ACC112 (cell line): ENCODE measurements at regions not wholly inside any gene's neighbourhood (a gene's known extent, or its start where the extent isn't known, plus 50 kb on each side); places are given as distances from the start of the nearest gene placed in this dataset.
"Not testable (repeated sequence)": the region's sequence is repeated elsewhere in the genome, so short reads cannot be mapped to it uniquely, and the experiment has no call there.

Source experiments
- H2AFZ ChIP-seq: fragments of 200-600 bp; sonication (generic); one replicate; pipeline ENCODE4 v1.6.0; 2017; ENCODE audit warnings: antibody characterized with exemption, low read length; ENCODE audit not compliant: unreplicated experiment
- H3K27ac ChIP-seq: fragments of 200-600 bp; sonication (generic); 2 replicates; pipeline ENCODE4 v1.5.1; 2014; ENCODE audit warnings: low read depth, mild to moderate bottlenecking, antibody characterized with exemption, low read length, moderate library complexity
- H3K27me3 ChIP-seq: fragments of 200-600 bp; sonication (generic); 2 replicates; pipeline ENCODE4 v1.6.1; 2014; ENCODE audit warnings: mild to moderate bottlenecking, antibody characterized with exemption, low read length, moderate library complexity, mixed read lengths; ENCODE audit not compliant: insufficient read depth
- H3K36me3 ChIP-seq: fragments of 200-600 bp; sonication (generic); 2 replicates; pipeline ENCODE4 v1.6.1; 2016; ENCODE audit warnings: mild to moderate bottlenecking, antibody characterized with exemption, low read length, moderate library complexity, mixed read lengths; ENCODE audit not compliant: insufficient read depth
- H3K4me1 ChIP-seq: fragments of 200-600 bp; sonication (generic); one replicate; pipeline ENCODE4 v1.6.1; 2016; ENCODE audit warnings: low read length, mixed read lengths; ENCODE audit not compliant: insufficient read depth, unreplicated experiment, control insufficient read depth
- H3K4me3 ChIP-seq: fragments of 200-600 bp; sonication (generic); 2 replicates; pipeline ENCODE4 v1.5.1; 2014; ENCODE audit warnings: mild to moderate bottlenecking, low read depth, low read length
- H3K79me2 ChIP-seq: fragments of 200-600 bp; sonication (generic); one replicate; pipeline ENCODE4 v1.6.0; 2016; ENCODE audit warnings: low read length; ENCODE audit not compliant: control insufficient read depth, unreplicated experiment, insufficient read depth

- not testable (repeated sequence) for H2AFZ ChIP-seq, H3K79me2 ChIP-seq, H3K27ac ChIP-seq, H3K4me3 ChIP-seq, H3K27me3 ChIP-seq, H3K36me3 ChIP-seq, H3K4me1 ChIP-seq
These were observed 156.3 kb downstream of the LAT start for GRCh38 chr16:29141121-29141520.

GRCh38 chr16:29139901-29140855 lies 155.3 kb downstream of the LAT start:
- not testable (repeated sequence) for H2AFZ ChIP-seq, H3K27ac ChIP-seq, H3K36me3 ChIP-seq, H3K79me2 ChIP-seq, H3K4me3 ChIP-seq, H3K27me3 ChIP-seq, H3K4me1 ChIP-seq

- H3K27me3 ChIP-seq: no peaks in the 10 kb centered on the region
- H2AFZ ChIP-seq: no peak overlapping the region
- no peaks in the 10 kb centered on the region for H3K36me3 ChIP-seq
- no peaks in the 10 kb centered on the region for H3K79me2 ChIP-seq
- H3K4me1 ChIP-seq: no peaks in the 10 kb centered on the region
- no peak overlapping the region for H3K4me3 ChIP-seq
- no peak overlapping the region for H3K27ac ChIP-seq
These were observed 154.5 kb downstream of the LAT start for GRCh38 chr16:29139261-29139802.

- H3K79me2 ChIP-seq, H3K27ac ChIP-seq, H3K4me1 ChIP-seq, H3K27me3 ChIP-seq, H2AFZ ChIP-seq, H3K4me3 ChIP-seq, H3K36me3 ChIP-seq: not testable (repeated sequence)
These were observed 153.8 kb downstream of the LAT start for GRCh38 chr16:29138698-29139097.

- not testable (repeated sequence) for H3K4me1 ChIP-seq, H3K36me3 ChIP-seq, H3K27ac ChIP-seq, H3K4me3 ChIP-seq, H3K79me2 ChIP-seq, H2AFZ ChIP-seq, H3K27me3 ChIP-seq
These were observed 153.2 kb downstream of the LAT start for GRCh38 chr16:29137894-29138662.

GRCh38 chr16:29137461-29137860 lies 152.6 kb downstream of the LAT start:
- not testable (repeated sequence) for H3K27me3 ChIP-seq, H3K36me3 ChIP-seq, H3K27ac ChIP-seq, H3K4me1 ChIP-seq, H3K4me3 ChIP-seq, H2AFZ ChIP-seq, H3K79me2 ChIP-seq

- H3K4me1 ChIP-seq, H3K27me3 ChIP-seq, H2AFZ ChIP-seq, H3K27ac ChIP-seq, H3K79me2 ChIP-seq, H3K36me3 ChIP-seq, H3K4me3 ChIP-seq: not testable (repeated sequence)
These were observed 152.1 kb downstream of the LAT start for GRCh38 chr16:29136916-29137315.

- not testable (repeated sequence) for H3K79me2 ChIP-seq, H3K27me3 ChIP-seq, H3K4me3 ChIP-seq, H3K27ac ChIP-seq, H3K36me3 ChIP-seq, H2AFZ ChIP-seq, H3K4me1 ChIP-seq
These were observed 151.3 kb downstream of the LAT start for GRCh38 chr16:29136046-29136696.

GRCh38 chr16:29135098-29135497 lies 150.2 kb downstream of the LAT start:
- not testable (repeated sequence) for H3K79me2 ChIP-seq, H3K4me3 ChIP-seq, H3K27ac ChIP-seq, H3K27me3 ChIP-seq, H2AFZ ChIP-seq, H3K4me1 ChIP-seq, H3K36me3 ChIP-seq

- not testable (repeated sequence) for H3K4me3 ChIP-seq, H3K79me2 ChIP-seq, H3K27me3 ChIP-seq, H3K27ac ChIP-seq, H3K36me3 ChIP-seq, H2AFZ ChIP-seq, H3K4me1 ChIP-seq
These were observed 149.0 kb downstream of the LAT start for GRCh38 chr16:29133681-29134430.
